ENCODE measurements at regions not wholly inside any gene's neighbourhood (a gene's known extent, or its start where the extent isn't known, plus 50 kb on each side); places are given as distances from the start of the nearest gene placed in this dataset.

DNA sequence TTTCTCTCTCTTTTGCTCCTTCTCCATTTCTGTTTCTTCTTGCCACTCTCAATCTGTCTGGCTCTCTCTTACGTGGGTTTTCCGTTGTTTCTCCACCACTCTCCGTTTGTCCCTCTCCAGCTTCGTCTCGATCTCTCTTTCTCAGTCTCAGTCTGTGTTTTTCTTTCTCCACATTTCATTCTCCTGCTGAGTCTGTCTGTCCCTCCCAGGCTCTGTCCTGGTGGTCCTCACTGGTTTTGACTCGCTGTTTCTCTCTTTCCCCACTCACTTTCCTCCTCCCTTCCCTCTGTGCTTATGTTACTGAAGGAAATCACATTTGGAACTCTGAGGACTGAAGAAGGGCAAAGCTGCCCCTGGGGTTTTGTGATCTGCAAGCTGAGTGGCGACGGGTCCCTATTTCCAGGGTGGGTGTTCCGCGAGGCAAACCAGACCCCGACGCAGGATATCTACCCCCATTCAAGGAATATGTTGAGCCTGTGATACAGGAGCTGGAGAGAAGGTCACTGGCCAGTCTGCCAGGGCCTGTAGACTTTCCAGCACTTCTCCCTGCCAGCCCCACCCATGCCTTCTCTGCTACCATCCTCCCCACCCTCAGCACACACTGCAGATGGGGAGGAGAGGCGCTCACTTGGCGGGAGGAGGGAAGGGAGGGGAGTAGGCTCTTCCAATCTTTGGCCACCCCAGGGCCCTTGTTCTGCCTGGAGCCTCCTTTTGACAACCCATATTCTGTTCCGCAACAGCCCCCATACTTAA lies 102.7 kb upstream of the MAP1LC3B2 start:
- DNase-seq, result no peak
- H3K9me3 ChIP-seq (ENCODE audit: control insufficient read depth, low read length), result no peaks in the 10 kb centered on the region
- H3K4me3 ChIP-seq (ENCODE audit: insufficient read depth, low read depth, low read length, poor library complexity, severe bottlenecking), result no peak overlapping the region
- H3K36me3 ChIP-seq (ENCODE audit: control insufficient read depth, insufficient read depth, low read length), result no peaks in the 10 kb centered on the region
- H3K4me1 ChIP-seq (ENCODE audit: control insufficient read depth, insufficient read depth, low read length, poor library complexity, severe bottlenecking), result no peaks in the 10 kb centered on the region
- H3K27me3 ChIP-seq (replicated peaks; ENCODE audit: control insufficient read depth, insufficient read depth, low read length, poor library complexity, severe bottlenecking), result no peaks in the 10 kb centered on the region
- no peak overlapping the region for H3K27ac ChIP-seq (ENCODE audit: insufficient read depth, low read length, poor library complexity, severe bottlenecking)

DNA sequence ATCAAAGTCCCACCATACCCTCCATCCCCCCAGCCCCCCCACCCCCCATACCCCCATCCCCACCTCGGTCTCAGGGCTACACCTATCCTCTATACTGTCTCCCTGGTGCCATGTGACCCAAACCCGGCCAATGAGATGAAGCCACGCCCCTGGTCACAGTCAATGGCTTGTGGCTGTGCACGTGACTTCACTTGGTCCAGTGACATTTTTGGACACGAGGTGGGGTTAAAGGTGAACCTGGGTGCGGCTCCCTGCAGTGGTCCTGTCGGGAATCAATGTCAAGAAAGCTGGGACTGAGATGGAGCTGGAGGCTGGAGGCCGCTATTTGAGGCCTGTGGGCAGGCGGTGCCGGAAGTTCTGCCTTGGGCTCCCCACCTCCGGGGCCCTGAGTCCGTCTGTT lies 100.7 kb upstream of the MAP1LC3B2 start:
- Histone ChIP-seq H3K36me3 (ENCODE audit: control insufficient read depth, insufficient read depth, low read length) (no peaks in the 10 kb centered on the region), H3K27me3 (replicated peaks; ENCODE audit: control insufficient read depth, insufficient read depth, low read length, poor library complexity, severe bottlenecking) (no peaks in the 10 kb centered on the region), H3K4me1 (ENCODE audit: control insufficient read depth, insufficient read depth, low read length, poor library complexity, severe bottlenecking) (no peaks in the 10 kb centered on the region), H3K27ac (ENCODE audit: insufficient read depth, low read length, poor library complexity, severe bottlenecking) (no peak overlapping the region), H3K4me3 (ENCODE audit: insufficient read depth, low read depth, low read length, poor library complexity, severe bottlenecking) (no peak overlapping the region), H3K9me3 (ENCODE audit: control insufficient read depth, low read length) (no peaks in the 10 kb centered on the region)
- DNase-seq, result no peak

DNA sequence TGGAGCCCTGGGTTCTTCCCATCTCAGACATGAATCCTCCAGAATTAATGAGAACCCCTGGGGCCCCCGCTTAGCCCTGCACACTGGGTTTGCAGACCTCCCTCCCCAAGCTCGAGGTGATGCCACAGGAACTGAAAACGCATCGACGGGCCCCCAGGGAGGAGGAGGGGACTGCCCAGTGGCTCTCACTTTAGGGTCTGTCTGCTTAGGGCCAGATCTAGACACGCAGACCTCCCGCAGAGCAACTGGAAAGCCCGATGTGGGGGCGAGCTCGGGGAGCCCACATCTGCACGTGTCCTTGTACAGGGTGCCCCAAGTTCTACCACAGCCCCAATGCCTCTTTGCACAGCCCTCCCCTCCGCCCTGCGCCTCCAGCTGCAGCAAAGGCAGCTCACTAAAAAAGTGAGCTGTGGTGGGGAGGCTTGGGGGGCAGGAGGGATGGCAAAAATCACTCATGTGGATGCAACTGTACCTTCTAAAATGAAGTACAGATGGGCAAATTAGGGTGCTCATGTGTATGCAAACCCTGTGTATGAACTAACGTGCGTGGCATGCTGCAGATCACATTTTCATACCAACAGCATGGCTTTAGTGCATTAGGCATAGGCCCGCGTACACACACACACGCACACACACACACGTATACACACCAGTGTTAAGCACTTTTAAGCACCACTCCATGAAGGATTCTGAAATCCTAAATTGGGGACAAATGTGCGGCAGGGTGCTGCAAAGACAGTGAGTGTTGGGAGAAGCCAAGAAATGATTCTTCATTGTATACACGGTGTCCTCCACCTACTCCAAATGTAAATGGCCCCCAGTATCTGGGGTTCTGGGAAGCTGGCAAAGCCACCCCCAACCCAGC lies 99.9 kb upstream of the MAP1LC3B2 start:
- H3K4me1 ChIP-seq (ENCODE audit: control insufficient read depth, insufficient read depth, low read length, poor library complexity, severe bottlenecking), result no peaks in the 10 kb centered on the region
- H3K4me3 ChIP-seq (ENCODE audit: insufficient read depth, low read depth, low read length, poor library complexity, severe bottlenecking), result no peak overlapping the region
- no peak overlapping the region for H3K27ac ChIP-seq (ENCODE audit: insufficient read depth, low read length, poor library complexity, severe bottlenecking)
- no peak for DNase-seq
- H3K36me3 ChIP-seq (ENCODE audit: control insufficient read depth, insufficient read depth, low read length), result no peaks in the 10 kb centered on the region
- H3K9me3 ChIP-seq (ENCODE audit: control insufficient read depth, low read length), result no peaks in the 10 kb centered on the region
- H3K27me3 ChIP-seq (replicated peaks; ENCODE audit: control insufficient read depth, insufficient read depth, low read length, poor library complexity, severe bottlenecking), result no peaks in the 10 kb centered on the region

- no peaks in the 10 kb centered on the region for H3K36me3 ChIP-seq (ENCODE audit: control insufficient read depth, insufficient read depth, low read length)
- DNase-seq, result no peak
- no peak overlapping the region for H3K4me3 ChIP-seq (ENCODE audit: insufficient read depth, low read depth, low read length, poor library complexity, severe bottlenecking)
Observed at GRCh38 chr12:116459916-116460663, 99.1 kb upstream of the MAP1LC3B2 start.

DNA sequence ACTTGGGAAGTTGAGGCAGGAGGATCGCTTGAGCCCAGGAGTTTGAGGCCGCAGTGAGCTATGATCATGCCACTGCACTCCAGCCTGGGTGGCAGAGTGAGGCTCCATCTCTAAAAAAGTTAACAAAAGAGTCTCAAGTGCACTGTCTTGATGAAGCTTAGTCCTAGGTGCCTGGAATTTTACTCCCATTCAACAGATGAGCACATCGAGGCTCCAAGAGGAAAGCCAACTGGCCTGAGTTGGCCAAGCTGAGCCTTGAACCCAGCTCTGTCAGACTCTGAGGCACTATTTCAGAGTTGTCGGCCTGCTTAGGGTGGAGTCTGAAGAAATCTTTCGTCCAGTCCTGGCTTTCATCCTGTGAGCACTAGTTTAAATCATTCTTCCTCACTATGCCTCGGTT lies 98.1 kb upstream of the MAP1LC3B2 start:
- no peaks in the 10 kb centered on the region for H3K4me1 ChIP-seq (ENCODE audit: control insufficient read depth, insufficient read depth, low read length, poor library complexity, severe bottlenecking)
- no peaks in the 10 kb centered on the region for H3K36me3 ChIP-seq (ENCODE audit: control insufficient read depth, insufficient read depth, low read length)
- no peak overlapping the region for H3K27ac ChIP-seq (ENCODE audit: insufficient read depth, low read length, poor library complexity, severe bottlenecking)
- H3K4me3 ChIP-seq (ENCODE audit: insufficient read depth, low read depth, low read length, poor library complexity, severe bottlenecking), result no peak overlapping the region
- DNase-seq, result no peak
- H3K27me3 ChIP-seq (replicated peaks; ENCODE audit: control insufficient read depth, insufficient read depth, low read length, poor library complexity, severe bottlenecking), result no peaks in the 10 kb centered on the region
- H3K9me3 ChIP-seq (ENCODE audit: control insufficient read depth, low read length), result no peaks in the 10 kb centered on the region

More at GRCh38 chr12:116459916-116460663, 99.1 kb upstream of the MAP1LC3B2 start:
- no peak overlapping the region for H3K27ac ChIP-seq (ENCODE audit: insufficient read depth, low read length, poor library complexity, severe bottlenecking)
- H3K9me3 ChIP-seq (ENCODE audit: control insufficient read depth, low read length), result no peaks in the 10 kb centered on the region
- H3K4me1 ChIP-seq (ENCODE audit: control insufficient read depth, insufficient read depth, low read length, poor library complexity, severe bottlenecking), result no peaks in the 10 kb centered on the region
- no peaks in the 10 kb centered on the region for H3K27me3 ChIP-seq (replicated peaks; ENCODE audit: control insufficient read depth, insufficient read depth, low read length, poor library complexity, severe bottlenecking)

DNA sequence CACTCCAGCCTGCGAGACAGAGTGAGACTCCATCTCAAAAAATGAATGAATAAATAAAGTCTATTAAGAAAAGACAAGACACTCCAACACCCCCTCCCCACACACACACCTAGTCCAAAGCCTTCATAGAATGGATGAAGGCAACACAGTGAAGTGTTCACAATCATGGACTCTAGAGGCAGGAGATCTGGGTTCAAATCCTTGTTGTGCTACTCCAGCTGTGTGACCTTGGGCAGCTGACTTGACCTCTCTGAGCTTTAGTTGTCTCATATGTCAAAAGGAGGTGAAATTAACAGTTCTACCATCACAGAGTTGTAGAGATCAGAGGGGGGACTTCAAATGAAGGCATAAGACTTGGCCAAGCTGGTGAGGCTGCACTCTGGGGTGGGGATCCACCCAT lies 95.8 kb upstream of the MAP1LC3B2 start:
- H3K9me3 ChIP-seq (ENCODE audit: control insufficient read depth, low read length), result no peaks in the 10 kb centered on the region
- DNase-seq, result no peak
- H3K27ac ChIP-seq (ENCODE audit: insufficient read depth, low read length, poor library complexity, severe bottlenecking), result no peak overlapping the region
- H3K4me3 ChIP-seq (ENCODE audit: insufficient read depth, low read depth, low read length, poor library complexity, severe bottlenecking), result no peak overlapping the region
- H3K27me3 ChIP-seq (replicated peaks; ENCODE audit: control insufficient read depth, insufficient read depth, low read length, poor library complexity, severe bottlenecking), result no peaks in the 10 kb centered on the region
- H3K36me3 ChIP-seq (ENCODE audit: control insufficient read depth, insufficient read depth, low read length), result no peaks in the 10 kb centered on the region
- H3K4me1 ChIP-seq (ENCODE audit: control insufficient read depth, insufficient read depth, low read length, poor library complexity, severe bottlenecking), result no peaks in the 10 kb centered on the region

- no peak for DNase-seq
- Histone ChIP-seq H3K4me3 (ENCODE audit: insufficient read depth, low read depth, low read length, poor library complexity, severe bottlenecking) (no peak overlapping the region), H3K4me1 (ENCODE audit: control insufficient read depth, insufficient read depth, low read length, poor library complexity, severe bottlenecking) (no peaks in the 10 kb centered on the region)
Observed at GRCh38 chr12:116465407-116465806, 93.8 kb upstream of the MAP1LC3B2 start.

GRCh38 chr12:116465856-116466255 lies 93.3 kb upstream of the MAP1LC3B2 start:
- no peak overlapping the region for H3K4me3 ChIP-seq (ENCODE audit: insufficient read depth, low read depth, low read length, poor library complexity, severe bottlenecking)
- DNase-seq, result no peak
- no peak overlapping the region for H3K27ac ChIP-seq (ENCODE audit: insufficient read depth, low read length, poor library complexity, severe bottlenecking)
- H3K9me3 ChIP-seq (ENCODE audit: control insufficient read depth, low read length), result no peaks in the 10 kb centered on the region
- no peaks in the 10 kb centered on the region for H3K36me3 ChIP-seq (ENCODE audit: control insufficient read depth, insufficient read depth, low read length)
- no peaks in the 10 kb centered on the region for H3K27me3 ChIP-seq (replicated peaks; ENCODE audit: control insufficient read depth, insufficient read depth, low read length, poor library complexity, severe bottlenecking)
- no peaks in the 10 kb centered on the region for H3K4me1 ChIP-seq (ENCODE audit: control insufficient read depth, insufficient read depth, low read length, poor library complexity, severe bottlenecking)

More at GRCh38 chr12:116465407-116465806, 93.8 kb upstream of the MAP1LC3B2 start:
- H3K36me3 ChIP-seq (ENCODE audit: control insufficient read depth, insufficient read depth, low read length), result no peaks in the 10 kb centered on the region
- no peaks in the 10 kb centered on the region for H3K9me3 ChIP-seq (ENCODE audit: control insufficient read depth, low read length)
- no peaks in the 10 kb centered on the region for H3K27me3 ChIP-seq (replicated peaks; ENCODE audit: control insufficient read depth, insufficient read depth, low read length, poor library complexity, severe bottlenecking)
- no peak overlapping the region for H3K27ac ChIP-seq (ENCODE audit: insufficient read depth, low read length, poor library complexity, severe bottlenecking)

DNA sequence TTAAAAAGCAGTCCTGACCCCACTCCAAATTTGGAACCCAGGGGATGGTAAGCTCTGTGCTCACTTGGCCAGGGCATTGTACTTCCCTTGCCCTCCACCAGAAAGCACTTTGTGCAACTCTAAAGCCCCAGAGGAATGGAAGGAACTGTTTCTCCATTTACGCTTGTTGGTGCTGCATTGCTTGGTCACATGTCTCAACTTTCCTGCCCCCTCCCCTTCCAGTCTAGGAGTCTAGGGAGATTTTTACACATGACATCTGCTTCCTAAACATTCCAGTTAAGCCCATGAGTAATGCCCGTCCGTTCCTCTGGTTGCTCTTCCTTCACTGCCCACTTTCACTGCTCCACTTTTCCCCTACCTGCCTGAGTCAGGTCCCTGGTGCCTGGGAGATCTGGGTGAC lies 92.6 kb upstream of the MAP1LC3B2 start:
- Histone ChIP-seq H3K36me3 (ENCODE audit: control insufficient read depth, insufficient read depth, low read length) (no peaks in the 10 kb centered on the region), H3K9me3 (ENCODE audit: control insufficient read depth, low read length) (no peaks in the 10 kb centered on the region), H3K27ac (ENCODE audit: insufficient read depth, low read length, poor library complexity, severe bottlenecking) (no peak overlapping the region), H3K27me3 (replicated peaks; ENCODE audit: control insufficient read depth, insufficient read depth, low read length, poor library complexity, severe bottlenecking) (no peaks in the 10 kb centered on the region), H3K4me1 (ENCODE audit: control insufficient read depth, insufficient read depth, low read length, poor library complexity, severe bottlenecking) (no peaks in the 10 kb centered on the region), H3K4me3 (ENCODE audit: insufficient read depth, low read depth, low read length, poor library complexity, severe bottlenecking) (no peak overlapping the region)
- no peak for DNase-seq

Data from effector memory CD4-positive, alpha-beta T cell (primary cell).